ENCODE measurements at regions not wholly inside any gene's neighbourhood (a gene's known extent, or its start where the extent isn't known, plus 50 kb on each side); places are given as distances from the start of the nearest gene placed in this dataset.

DNA sequence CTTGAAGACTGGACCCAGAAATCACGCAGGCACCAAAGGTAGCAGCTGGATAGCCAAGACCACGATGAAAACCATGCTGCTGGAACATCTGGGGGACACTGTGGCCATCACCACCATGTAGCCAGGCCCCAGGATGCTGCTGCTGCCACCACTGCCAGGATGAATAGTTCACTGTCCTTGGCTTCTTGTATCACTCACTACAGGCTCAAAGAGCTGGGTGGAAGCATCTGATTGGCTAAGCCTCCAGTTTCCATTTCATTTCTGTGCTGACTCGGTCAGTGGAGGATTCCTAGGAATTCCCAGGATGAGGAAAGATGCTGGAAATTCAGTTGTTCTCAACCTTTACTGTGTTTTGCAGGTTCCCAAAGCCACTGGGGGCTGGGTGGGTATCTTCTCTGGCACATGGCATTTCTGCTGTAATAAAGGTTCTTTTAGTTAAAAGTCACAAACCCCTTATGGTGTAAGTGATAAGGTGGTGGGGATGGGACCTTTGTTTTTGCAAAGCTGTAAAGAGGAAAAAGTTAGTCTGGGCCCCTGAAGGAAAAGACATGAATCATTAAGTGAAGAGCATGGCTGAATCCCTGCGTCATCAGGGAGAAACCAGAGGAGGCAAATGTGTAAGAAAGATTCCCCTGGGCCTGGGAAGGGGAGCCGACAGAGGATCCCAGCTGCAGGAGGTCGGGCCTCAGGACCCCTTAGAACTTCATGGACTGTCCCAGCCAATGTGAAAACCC, 57.7 kb upstream of the SMOX start:
- ATAC-seq (ENCODE audit: low read depth) (no peak), DNase-seq (no peak)
- TF ChIP-seq EZH2 (IDR thresholded peaks at IDR 0.05; ENCODE audit: borderline replicate concordance, insufficient read depth, low read depth, low read length, poor library complexity, severe bottlenecking) = no peak
- TF ChIP-seq CTCF (IDR thresholded peaks at IDR 0.05) = no peak
- Histone ChIP-seq H3K9me3 (ENCODE audit: control extremely low read depth in 1 of 3, control insufficient read depth in 2 of 3, insufficient read depth in 1 of 3, low read length in 2 of 3) (peaks cover 0 to 3% (median 2%) of the 10 kb centered on the region in 3 donors), H3K27me3 (replicated peaks in 1 of 4; ENCODE audit: control extremely low read depth in 1 of 4, control insufficient read depth in 3 of 4, insufficient read depth in 4 of 4, low read length in 3 of 4) (peaks cover 0 to 6% (median 2%) of the 10 kb centered on the region in 4 experiments), H3K36me3 (replicated peaks in 1 of 2; ENCODE audit: control extremely low read depth in 1 of 2, control insufficient read depth in 1 of 2, extremely low read depth in 1 of 2, insufficient read depth in 2 of 2, low read length in 1 of 2) (no peaks in the 10 kb centered on the region), H4K20me1 (ENCODE audit: control insufficient read depth, insufficient read depth, low read length, poor library complexity, severe bottlenecking) (no peaks in the 10 kb centered on the region), H3K79me2 (ENCODE audit: control insufficient read depth, insufficient read depth, low read length) (no peaks in the 10 kb centered on the region), H3K9ac (ENCODE audit: low read length) (no peak overlapping the region), H3K4me2 (replicated peaks; ENCODE audit: low read depth, low read length, poor library complexity, severe bottlenecking) (no peak overlapping the region), H3K4me1 (ENCODE audit: control insufficient read depth in 2 of 2, insufficient read depth in 2 of 2, low read length in 2 of 2) (no peaks in the 10 kb centered on the region), H3K4me3 (ENCODE audit: control extremely low read depth in 1 of 5, extremely low read depth in 1 of 5, insufficient read depth in 1 of 5, low read depth in 2 of 5, low read length in 4 of 5) (no peak overlapping the region), H3K27ac (ENCODE audit: low read length in 2 of 2) (no peak overlapping the region), H2AFZ (ENCODE audit: insufficient read depth, low read depth, low read length, poor library complexity, severe bottlenecking) (no peak overlapping the region)
- WGBS (ENCODE audit: insufficient coverage) = 91% methylated on average over 6 of the region's 6 CpGs
- H3K4me3 Mint-ChIP-seq = no peak overlapping the region
- no peak overlapping the region for H3K27ac Mint-ChIP-seq
- ChIA-PET CTCF (interaction anchor here (0.8 to 1.4 kb wide), 3 partner anchors 9 to 74 kb away, joined by 3 to 4 read pairs (median 3); no protein-coding TSS in a partner anchor), POLR2A (no interaction called here)
- H3K4me1 Mint-ChIP-seq = no peaks in the 10 kb centered on the region
- H3K27me3 Mint-ChIP-seq = peaks cover 31% of the 10 kb centered on the region
- H3K9me3 Mint-ChIP-seq (ENCODE audit: insufficient read depth) = no peaks in the 10 kb centered on the region
- intact Hi-C loops (cut with micrococcal nuclease) = no loop called here

GRCh38 chr20:4089756-4090487, 58.7 kb upstream of the SMOX start:
- ChIA-PET POLR2A (no interaction called here), CTCF (interaction anchor here (0.8 to 1.4 kb wide), 2 partner anchors 69 to 73 kb away, joined by 3 read pairs; no protein-coding TSS in a partner anchor)
- H3K27me3 ChIP-seq (replicated peaks in 1 of 4; ENCODE audit: control extremely low read depth in 1 of 4, control insufficient read depth in 3 of 4, insufficient read depth in 4 of 4, low read length in 3 of 4) = peaks cover 0 to 6% (median 2%) of the 10 kb centered on the region in 4 experiments
- intact Hi-C loops (cut with micrococcal nuclease) = no loop called here
- no peaks in the 10 kb centered on the region for H3K79me2 ChIP-seq (ENCODE audit: control insufficient read depth, insufficient read depth, low read length)
- Mint-ChIP-seq H3K27ac (no peak overlapping the region), H3K9me3 (ENCODE audit: insufficient read depth) (no peaks in the 10 kb centered on the region), H3K4me3 (no peak overlapping the region), H3K4me1 (peaks cover 8% of the 10 kb centered on the region), H3K27me3 (peaks cover 23% of the 10 kb centered on the region)
- no peak overlapping the region for H3K4me3 ChIP-seq (ENCODE audit: control extremely low read depth in 1 of 5, extremely low read depth in 1 of 5, insufficient read depth in 1 of 5, low read depth in 2 of 5, low read length in 4 of 5)
- no peaks in the 10 kb centered on the region for H3K36me3 ChIP-seq (replicated peaks in 1 of 2; ENCODE audit: control extremely low read depth in 1 of 2, control insufficient read depth in 1 of 2, extremely low read depth in 1 of 2, insufficient read depth in 2 of 2, low read length in 1 of 2)
- DNase-seq (no peak), ATAC-seq (ENCODE audit: low read depth) (no peak)
- TF ChIP-seq EZH2 (IDR thresholded peaks at IDR 0.05; ENCODE audit: borderline replicate concordance, insufficient read depth, low read depth, low read length, poor library complexity, severe bottlenecking) = no peak
- no peak for TF ChIP-seq CTCF (IDR thresholded peaks at IDR 0.05)
- WGBS (ENCODE audit: insufficient coverage) = 89% methylated on average over 5 of the region's 11 CpGs
- H3K4me1 ChIP-seq (ENCODE audit: control insufficient read depth in 2 of 2, insufficient read depth in 2 of 2, low read length in 2 of 2) = peaks cover 7 to 8% of the 10 kb centered on the region in 2 donors
- H2AFZ ChIP-seq (ENCODE audit: insufficient read depth, low read depth, low read length, poor library complexity, severe bottlenecking) = no peak overlapping the region
- H3K9me3 ChIP-seq (ENCODE audit: control extremely low read depth in 1 of 3, control insufficient read depth in 2 of 3, insufficient read depth in 1 of 3, low read length in 2 of 3) = peaks cover 0 to 2% (median 0%) of the 10 kb centered on the region in 3 donors
- H3K9ac ChIP-seq (ENCODE audit: low read length) = no peak overlapping the region
- no peak overlapping the region for H3K4me2 ChIP-seq (replicated peaks; ENCODE audit: low read depth, low read length, poor library complexity, severe bottlenecking)
- H3K27ac ChIP-seq (ENCODE audit: low read length in 2 of 2) = no peak overlapping the region
- no peaks in the 10 kb centered on the region for H4K20me1 ChIP-seq (ENCODE audit: control insufficient read depth, insufficient read depth, low read length, poor library complexity, severe bottlenecking)

Data from B cell (primary cell).